ENCODE measurements at regions not wholly inside any gene's neighbourhood (a gene's known extent, or its start where the extent isn't known, plus 50 kb on each side); places are given as distances from the start of the nearest gene placed in this dataset.
"Not testable (repeated sequence)": the region's sequence is repeated elsewhere in the genome, so short reads cannot be mapped to it uniquely, and the experiment has no call there.

DNA sequence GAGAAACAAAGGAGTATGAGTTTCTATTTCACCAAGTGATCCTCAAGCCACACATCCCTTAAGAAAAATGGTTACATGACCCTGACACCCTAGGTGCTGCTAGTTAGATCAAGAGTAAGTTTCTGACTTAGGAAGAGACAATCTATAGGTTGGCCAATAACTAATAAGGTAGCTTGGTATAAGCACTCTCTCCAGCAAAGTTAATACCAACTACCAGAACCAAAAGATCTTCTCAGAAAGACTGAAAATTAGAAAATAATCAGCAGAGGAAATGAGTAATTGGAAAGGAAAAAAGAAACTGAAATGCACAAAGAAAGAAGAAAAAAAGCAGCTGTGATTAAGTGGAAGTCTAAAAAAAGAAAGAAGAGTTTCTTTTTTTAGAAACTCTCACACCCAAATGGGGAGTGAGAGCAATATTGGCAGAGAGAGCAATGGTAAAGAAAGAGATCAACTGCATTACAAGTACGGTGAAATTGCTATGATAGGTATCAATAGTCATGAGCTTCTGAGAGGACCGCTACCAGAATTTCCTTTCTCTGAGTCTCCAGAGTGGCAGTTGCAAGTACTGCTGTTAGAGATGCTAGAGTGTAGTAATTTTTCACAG lies 195.5 kb downstream of the TMEM167A start:
- peaks cover 23% of the 10 kb centered on the region for H3K9me3 Mint-ChIP-seq
- H3K36me3 Mint-ChIP-seq (ENCODE audit: low read depth): peaks cover 5% of the 10 kb centered on the region
- peak overlapping the region; percentile 86 for H3K27ac Mint-ChIP-seq
- no peak for DNase-seq
- no peak overlapping the region for H3K4me3 Mint-ChIP-seq
- ATAC-seq: peak; percentile 55
- CTCF ChIA-PET: interaction anchor here (1.4 kb wide), 1 partner anchor 20 kb away, joined by 3 read pairs; no protein-coding TSS in a partner anchor
- peaks cover 30% of the 10 kb centered on the region for H3K4me1 Mint-ChIP-seq (ENCODE audit: low read depth)
- POLR2A ChIA-PET: no interaction called here
- TF ChIP-seq, protein P1, sequence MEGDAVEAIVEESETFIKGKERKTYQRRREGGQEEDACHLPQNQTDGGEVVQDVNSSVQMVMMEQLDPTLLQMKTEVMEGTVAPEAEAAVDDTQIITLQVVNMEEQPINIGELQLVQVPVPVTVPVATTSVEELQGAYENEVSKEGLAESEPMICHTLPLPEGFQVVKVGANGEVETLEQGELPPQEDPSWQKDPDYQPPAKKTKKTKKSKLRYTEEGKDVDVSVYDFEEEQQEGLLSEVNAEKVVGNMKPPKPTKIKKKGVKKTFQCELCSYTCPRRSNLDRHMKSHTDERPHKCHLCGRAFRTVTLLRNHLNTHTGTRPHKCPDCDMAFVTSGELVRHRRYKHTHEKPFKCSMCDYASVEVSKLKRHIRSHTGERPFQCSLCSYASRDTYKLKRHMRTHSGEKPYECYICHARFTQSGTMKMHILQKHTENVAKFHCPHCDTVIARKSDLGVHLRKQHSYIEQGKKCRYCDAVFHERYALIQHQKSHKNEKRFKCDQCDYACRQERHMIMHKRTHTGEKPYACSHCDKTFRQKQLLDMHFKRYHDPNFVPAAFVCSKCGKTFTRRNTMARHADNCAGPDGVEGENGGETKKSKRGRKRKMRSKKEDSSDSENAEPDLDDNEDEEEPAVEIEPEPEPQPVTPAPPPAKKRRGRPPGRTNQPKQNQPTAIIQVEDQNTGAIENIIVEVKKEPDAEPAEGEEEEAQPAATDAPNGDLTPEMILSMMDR (IDR thresholded peaks at IDR 0.05): no peak
- intact Hi-C loops (cut with micrococcal nuclease): no loop called here
- H3K27me3 Mint-ChIP-seq: peaks cover 1% of the 10 kb centered on the region

DNA sequence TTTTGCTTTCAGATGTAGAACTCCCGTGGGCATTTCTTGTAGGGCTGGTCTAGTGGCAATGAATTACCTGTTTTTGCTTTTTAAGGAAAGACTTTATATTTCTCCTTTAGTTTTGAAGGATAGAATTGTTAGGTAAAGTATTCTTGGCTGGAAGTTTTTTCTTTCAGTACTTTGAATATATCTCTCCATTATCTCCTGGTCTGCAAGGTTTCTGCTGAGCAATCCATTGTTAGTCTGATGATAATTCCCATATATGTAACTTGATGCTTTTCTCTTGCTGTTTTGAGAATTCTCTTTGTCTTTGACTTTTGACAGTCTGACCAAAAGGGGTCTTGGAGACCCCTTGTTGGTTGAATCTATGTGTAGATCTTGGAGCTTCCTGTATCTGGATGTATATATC lies 198.1 kb downstream of the TMEM167A start:
- CTCF ChIA-PET: no interaction called here

DNA sequence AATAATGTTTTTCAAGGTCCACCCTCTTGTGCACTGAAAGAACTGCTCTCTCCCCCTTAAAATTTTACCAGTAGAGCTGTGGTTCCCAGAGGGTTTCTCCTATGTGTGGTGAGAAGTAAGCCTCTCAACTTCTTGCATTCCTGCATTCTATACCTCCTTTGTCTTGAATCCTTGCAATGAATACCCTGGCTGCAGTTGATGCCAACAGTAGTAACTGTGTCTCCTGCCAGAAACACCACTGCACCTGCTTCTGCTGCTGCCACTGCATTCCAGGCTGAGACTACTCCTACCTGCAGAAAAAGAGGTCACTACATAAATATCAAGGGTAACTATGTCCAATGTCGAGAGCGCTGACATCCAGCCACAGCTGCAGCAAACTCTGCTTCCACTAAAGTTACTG lies 203.7 kb downstream of the TMEM167A start:
- CTCF ChIA-PET: no interaction called here

More for the DNA sequence above, 198.1 kb downstream of the TMEM167A start:
- Mint-ChIP-seq H3K27ac (no peak overlapping the region), H3K36me3 (ENCODE audit: low read depth) (peaks cover 5% of the 10 kb centered on the region), H3K4me3 (no peak overlapping the region), H3K27me3 (no peaks in the 10 kb centered on the region), H3K9me3 (peaks cover 23% of the 10 kb centered on the region), H3K4me1 (ENCODE audit: low read depth) (peaks cover 18% of the 10 kb centered on the region)
- DNase-seq (no peak), ATAC-seq (no peak)
- intact Hi-C loops (cut with micrococcal nuclease): no loop called here
- POLR2A ChIA-PET: no interaction called here
- TF ChIP-seq, protein P1 (IDR thresholded peaks at IDR 0.05): no peak

DNA sequence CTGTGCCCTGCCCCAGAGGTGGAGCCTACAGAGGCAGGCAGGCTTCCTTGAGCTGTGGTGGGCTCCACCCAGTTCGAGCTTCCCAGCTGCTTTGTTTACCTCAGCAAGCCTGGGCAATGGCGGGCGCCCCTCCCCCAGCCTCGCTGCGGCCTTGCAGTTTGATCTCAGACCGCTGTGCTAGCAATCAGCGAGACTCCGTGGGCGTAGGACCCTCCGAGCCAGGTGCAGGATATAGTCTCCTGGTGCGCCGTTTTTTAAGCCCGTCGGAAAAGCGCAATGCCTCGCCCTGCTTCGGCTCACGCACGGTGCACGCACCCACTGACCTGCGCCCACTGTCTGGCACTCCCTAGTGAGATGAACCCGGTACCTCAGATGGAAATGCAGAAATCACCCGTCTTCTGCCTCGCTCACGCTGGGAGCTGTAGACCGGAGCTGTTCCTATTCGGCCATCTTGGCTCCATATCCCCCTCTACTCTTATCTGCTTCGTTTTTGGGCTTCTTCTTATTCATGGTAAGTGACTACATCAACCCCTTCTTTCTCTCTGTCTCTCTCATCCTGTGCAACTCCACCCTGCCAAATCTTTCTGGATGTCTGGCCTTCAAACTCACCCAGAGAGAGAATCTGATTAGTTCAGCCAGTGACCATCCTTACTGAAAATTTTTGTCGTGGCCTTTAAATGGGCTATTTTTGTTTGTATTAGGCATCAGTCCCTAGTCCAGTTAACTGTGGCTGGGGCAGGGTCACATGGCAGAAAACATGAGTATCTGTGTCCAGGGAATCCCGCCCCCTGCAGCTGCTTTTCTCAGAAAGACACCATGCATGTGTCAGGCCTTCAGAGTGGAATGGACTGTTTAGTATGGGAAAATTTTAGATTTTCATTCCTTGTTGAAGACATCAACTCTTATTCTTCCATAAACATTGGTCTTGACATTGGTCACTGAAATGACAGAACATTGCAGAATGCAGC lies 204.6 kb downstream of the TMEM167A start:
- H3K9me3 Mint-ChIP-seq; CTCF ChIA-PET; H3K4me1 Mint-ChIP-seq (ENCODE audit: low read depth); H3K36me3 Mint-ChIP-seq (ENCODE audit: low read depth); ATAC-seq; H3K27me3 Mint-ChIP-seq; intact Hi-C loops (cut with micrococcal nuclease); H3K4me3 Mint-ChIP-seq; POLR2A ChIA-PET; DNase-seq; H3K27ac Mint-ChIP-seq: not testable (repeated sequence)

More for the DNA sequence above, 203.7 kb downstream of the TMEM167A start:
- Mint-ChIP-seq H3K4me1 (ENCODE audit: low read depth) (no peaks in the 10 kb centered on the region), H3K4me3 (no peak overlapping the region), H3K9me3 (peaks cover 6% of the 10 kb centered on the region), H3K27ac (no peak overlapping the region), H3K27me3 (no peaks in the 10 kb centered on the region), H3K36me3 (ENCODE audit: low read depth) (no peaks in the 10 kb centered on the region)
- intact Hi-C loops (cut with micrococcal nuclease): no loop called here
- ATAC-seq: no peak
- POLR2A ChIA-PET: no interaction called here
- DNase-seq: no peak
- TF ChIP-seq, protein P1 (IDR thresholded peaks at IDR 0.05): no peak

DNA sequence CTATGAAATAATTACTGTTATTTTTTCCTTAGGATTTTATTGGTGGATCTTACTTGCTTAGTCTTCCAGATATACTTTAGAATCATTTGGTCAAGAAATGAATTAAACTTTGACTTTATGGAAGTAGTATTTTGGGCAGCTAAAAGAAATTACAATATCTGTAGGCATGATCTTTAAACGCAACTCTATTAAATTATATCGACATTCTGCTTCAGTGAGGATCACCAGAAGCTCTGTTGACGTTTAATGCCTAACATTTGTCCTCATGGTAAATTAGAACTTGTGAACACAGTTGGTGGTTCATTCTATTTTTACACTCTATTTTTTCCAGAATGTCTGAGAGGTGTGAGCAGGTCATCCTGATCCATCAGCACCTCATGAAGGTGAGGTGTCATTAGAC lies 211.6 kb downstream of the TMEM167A start:
- POLR2A ChIA-PET: no interaction called here
- Mint-ChIP-seq H3K36me3 (ENCODE audit: low read depth) (no peaks in the 10 kb centered on the region), H3K27me3 (no peaks in the 10 kb centered on the region), H3K9me3 (peaks cover 2% of the 10 kb centered on the region), H3K4me3 (no peak overlapping the region), H3K27ac (no peak overlapping the region), H3K4me1 (ENCODE audit: low read depth) (no peaks in the 10 kb centered on the region)
- intact Hi-C loops (cut with micrococcal nuclease): no loop called here
- ATAC-seq: no peak
- CTCF ChIA-PET: no interaction called here
- DNase-seq: no peak
- TF ChIP-seq, protein P1 (IDR thresholded peaks at IDR 0.05): no peak
